A549 (cell line): ENCODE measurements at regions not wholly inside any gene's neighbourhood (a gene's known extent, or its start where the extent isn't known, plus 50 kb on each side); places are given as distances from the start of the nearest gene placed in this dataset.

Experiments used
- ATAC-seq, 2 experiments: fragments of 200-7000 bp in 1 of 2; fragments of >200 bp in 1 of 2; cut with Nextera tagmentation in 1 of 2; cut with Tn5 transposase in 1 of 2; 3 replicates each; pipeline versions ENCODE4 v1.8.0 to v1.9.1; 2018 to 2020; ENCODE audit warnings: mild to moderate bottlenecking in 1 of 2, moderate library complexity in 1 of 2
- CTCF ChIA-PET: fragments of 300-600 bp; sonication (Branson Sonifier 250); formaldehyde crosslinking; extraction: SDS; loops from one replicate; lab custom pipeline; 2021; ENCODE audit warnings: antibody characterized with exemption, inconsistent platforms; lab: Yijun Ruan, JAX
- POLR2A ChIA-PET: fragments of 350-600 bp; formaldehyde crosslinking; extraction: SDS; loops from one replicate; lab custom pipeline; 2021; ENCODE audit warnings: antibody characterized with exemption, inconsistent platforms; lab: Yijun Ruan, JAX
- DNase-seq, 2 experiments: peaks; one replicate each; pipeline versions ENCODE4 v3.0.0 to v3.0.0-alpha.2; 2011 to 2016; ENCODE audit warnings: low read depth in 1 of 2, low spot score in 1 of 2
- FAIRE-seq: peaks from 2 replicates; lab custom pipeline; 2011; peaks lifted over from hg19 to GRCh38; lab: Jason Lieb, UNC
- H3K27ac ChIP-seq, 2 experiments: fragments of >200 bp; sonication (Bioruptor Twin); formaldehyde crosslinking; 3 replicates each; pipeline ENCODE4 v1.5.1; 2016 to 2017
- H3K4me1 ChIP-seq: fragments of >200 bp; sonication (Bioruptor Twin); formaldehyde crosslinking; 3 replicates; pipeline ENCODE4 v1.6.1; 2016
- H3K4me2 ChIP-seq: fragments of >200 bp; sonication (Bioruptor Twin); formaldehyde crosslinking; 3 replicates; pipeline ENCODE4 v1.6.1; 2016
- H3K4me3 ChIP-seq: fragments of >200 bp; sonication (Bioruptor Twin); formaldehyde crosslinking; 3 replicates; pipeline ENCODE4 v1.5.1; 2016
- H3K9me3 ChIP-seq: fragments of >200 bp; sonication (Bioruptor Twin); formaldehyde crosslinking; 3 replicates; pipeline ENCODE4 v1.6.1; 2016
- CBX2 ChIP-seq: fragments of 200-600 bp; sonication (generic); IDR thresholded peaks from 2 replicates; pipeline ENCODE4 v1.6.1; 2016; ENCODE audit warnings: low read depth, mild to moderate bottlenecking, borderline replicate concordance
- CHD4 ChIP-seq: fragments of 200-600 bp; sonication (generic); IDR thresholded peaks from 2 replicates; pipeline ENCODE4 v1.6.1; 2016; ENCODE audit warnings: antibody characterized with exemption, mild to moderate bottlenecking, borderline replicate concordance
- EHF ChIP-seq: fragments of 250-450 bp; sonication (Bioruptor Pico); IDR thresholded peaks from 2 replicates; pipeline ENCODE4 v1.5.0; 2020; ENCODE audit warnings: mild to moderate bottlenecking
- EHMT2 ChIP-seq: fragments of 200-600 bp; sonication (generic); IDR thresholded peaks from 2 replicates; pipeline ENCODE4 v1.6.1; 2016; ENCODE audit warnings: antibody characterized with exemption, low read depth, mild to moderate bottlenecking, moderate library complexity
- ESRRA ChIP-seq: fragments of 150-350 bp; IDR thresholded peaks from 2 replicates; pipeline ENCODE4 v1.6.1; 2014; ENCODE audit warnings: mild to moderate bottlenecking, low read length, borderline replicate concordance
- GATA3 ChIP-seq: IDR thresholded peaks from 2 replicates; pipeline ENCODE4 v1.6.1; 2012; ENCODE audit warnings: borderline replicate concordance
- HES2 ChIP-seq: fragments of >200 bp; sonication (Bioruptor Twin); formaldehyde crosslinking; IDR thresholded peaks from 2 replicates; pipeline ENCODE4 v1.6.1; 2016
- HOXA7 ChIP-seq: fragments of 250-450 bp; sonication (Bioruptor Pico); IDR thresholded peaks from 2 replicates; pipeline ENCODE4 v1.5.0; 2020; ENCODE audit warnings: mild to moderate bottlenecking, moderate library complexity
- HOXB13 ChIP-seq: fragments of 250-450 bp; sonication (Bioruptor Pico); IDR thresholded peaks from 2 replicates; pipeline ENCODE4 v1.5.0; 2020; ENCODE audit warnings: low read depth, mild to moderate bottlenecking, moderate library complexity
- MAFK ChIP-seq: fragments of 450-650 bp; IDR thresholded peaks from 2 replicates; pipeline ENCODE4 v1.6.1; 2014; ENCODE audit not compliant: partially characterized antibody
- MAZ ChIP-seq: fragments of 150-350 bp; IDR thresholded peaks from 2 replicates; pipeline ENCODE4 v1.6.1; 2014; ENCODE audit warnings: antibody characterized with exemption, low read depth, low read length, borderline replicate concordance
- MYC ChIP-seq: IDR thresholded peaks from 2 replicates; pipeline ENCODE4 v1.6.1; 2012; ENCODE audit warnings: mild to moderate bottlenecking, inconsistent platforms, low read length, improper control_type of control experiment, borderline replicate concordance
- NFE2L2 ChIP-seq: fragments of 150-350 bp; conservative IDR thresholded peaks from 2 replicates; pipeline ENCODE4 v1.6.1; 2014; ENCODE audit warnings: low read length
- POLR2A ChIP-seq: IDR thresholded peaks from 2 replicates; pipeline ENCODE4 v1.6.1; 2012; ENCODE audit warnings: mild to moderate bottlenecking, low read length
- POLR2AphosphoS2 ChIP-seq: conservative IDR thresholded peaks from 2 replicates; pipeline ENCODE4 v1.6.1; 2012; ENCODE audit warnings: low read length, improper control_type of control experiment, inconsistent platforms
- RFX5 ChIP-seq: fragments of 450-650 bp; IDR thresholded peaks from 2 replicates; pipeline ENCODE4 v1.7.1; 2014; ENCODE audit warnings: antibody characterized with exemption, mild to moderate bottlenecking, moderate library complexity
- SREBF2 ChIP-seq: fragments of 450-650 bp; IDR thresholded peaks from 2 replicates; pipeline ENCODE4 v1.6.1; 2014; ENCODE audit warnings: mild to moderate bottlenecking, moderate library complexity
- TFCP2L1 ChIP-seq: fragments of 250-450 bp; sonication (Bioruptor Pico); IDR thresholded peaks from 2 replicates; pipeline ENCODE4 v1.5.0; 2021; ENCODE audit warnings: mild to moderate bottlenecking
- ZFP36 ChIP-seq: fragments of 450-650 bp; IDR thresholded peaks from 2 replicates; pipeline ENCODE4 v1.6.1; 2014; ENCODE audit warnings: borderline replicate concordance; ENCODE audit not compliant: partially characterized antibody
- ZNF302 ChIP-seq: fragments of 250-450 bp; sonication (Bioruptor Pico); IDR thresholded peaks from 2 replicates; pipeline ENCODE4 v1.9.0; 2021; ENCODE audit warnings: inconsistent platforms, mild to moderate bottlenecking, moderate library complexity
- WGBS: methylation state at CpG from one replicate; pipeline ENCODE4 v1.1.6; 2017; ENCODE audit errors: missing lambda C conversion rate; 5-methylcytosine and 5-hydroxymethylcytosine counted together
- TF ChIP-seq, protein P1 (sequence below): fragments of 150-350 bp; IDR thresholded peaks from 2 replicates; pipeline ENCODE4 v1.6.1; 2014; ENCODE audit warnings: low read depth, mild to moderate bottlenecking, low read length
- TF ChIP-seq, protein P2 (sequence below): fragments of 450-650 bp; IDR thresholded peaks from 2 replicates; pipeline ENCODE4 v1.6.1; 2014; ENCODE audit warnings: antibody characterized with exemption

DNA sequence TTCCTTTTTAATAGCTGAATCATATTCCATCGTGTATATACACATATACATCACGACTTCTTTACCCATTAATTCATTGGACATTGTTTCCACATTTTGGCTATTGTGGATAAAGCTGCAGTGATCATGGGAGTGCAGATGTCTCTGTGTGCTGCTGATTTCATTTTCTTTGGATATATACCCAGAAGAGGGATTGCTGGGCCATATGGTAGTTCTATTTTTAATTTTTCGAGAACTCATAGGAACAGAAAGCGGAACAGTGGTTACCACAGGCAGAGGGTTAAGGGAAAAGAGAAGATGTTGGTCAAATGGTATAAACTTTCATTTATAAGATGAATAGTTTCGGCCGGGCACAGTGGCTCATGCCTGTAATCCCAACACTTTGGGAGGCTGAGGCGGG lies 187.4 kb upstream of the MYOCD start (continued):
- TF ChIP-seq, protein P1, sequence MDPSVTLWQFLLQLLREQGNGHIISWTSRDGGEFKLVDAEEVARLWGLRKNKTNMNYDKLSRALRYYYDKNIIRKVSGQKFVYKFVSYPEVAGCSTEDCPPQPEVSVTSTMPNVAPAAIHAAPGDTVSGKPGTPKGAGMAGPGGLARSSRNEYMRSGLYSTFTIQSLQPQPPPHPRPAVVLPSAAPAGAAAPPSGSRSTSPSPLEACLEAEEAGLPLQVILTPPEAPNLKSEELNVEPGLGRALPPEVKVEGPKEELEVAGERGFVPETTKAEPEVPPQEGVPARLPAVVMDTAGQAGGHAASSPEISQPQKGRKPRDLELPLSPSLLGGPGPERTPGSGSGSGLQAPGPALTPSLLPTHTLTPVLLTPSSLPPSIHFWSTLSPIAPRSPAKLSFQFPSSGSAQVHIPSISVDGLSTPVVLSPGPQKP = no peak
- TF ChIP-seq, protein P2, sequence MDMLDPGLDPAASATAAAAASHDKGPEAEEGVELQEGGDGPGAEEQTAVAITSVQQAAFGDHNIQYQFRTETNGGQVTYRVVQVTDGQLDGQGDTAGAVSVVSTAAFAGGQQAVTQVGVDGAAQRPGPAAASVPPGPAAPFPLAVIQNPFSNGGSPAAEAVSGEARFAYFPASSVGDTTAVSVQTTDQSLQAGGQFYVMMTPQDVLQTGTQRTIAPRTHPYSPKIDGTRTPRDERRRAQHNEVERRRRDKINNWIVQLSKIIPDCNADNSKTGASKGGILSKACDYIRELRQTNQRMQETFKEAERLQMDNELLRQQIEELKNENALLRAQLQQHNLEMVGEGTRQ = no peak
- TF ChIP-seq EHMT2 (no peak), CHD4 (no peak), HOXB13 (CRISPR knock-in tag) (no peak), MYC (no peak), CBX2 (no peak), MAZ (no peak), HOXA7 (CRISPR knock-in tag) (no peak), HES2 (no peak)
- TF ChIP-seq, all 56 proteins: peak for 0

DNA sequence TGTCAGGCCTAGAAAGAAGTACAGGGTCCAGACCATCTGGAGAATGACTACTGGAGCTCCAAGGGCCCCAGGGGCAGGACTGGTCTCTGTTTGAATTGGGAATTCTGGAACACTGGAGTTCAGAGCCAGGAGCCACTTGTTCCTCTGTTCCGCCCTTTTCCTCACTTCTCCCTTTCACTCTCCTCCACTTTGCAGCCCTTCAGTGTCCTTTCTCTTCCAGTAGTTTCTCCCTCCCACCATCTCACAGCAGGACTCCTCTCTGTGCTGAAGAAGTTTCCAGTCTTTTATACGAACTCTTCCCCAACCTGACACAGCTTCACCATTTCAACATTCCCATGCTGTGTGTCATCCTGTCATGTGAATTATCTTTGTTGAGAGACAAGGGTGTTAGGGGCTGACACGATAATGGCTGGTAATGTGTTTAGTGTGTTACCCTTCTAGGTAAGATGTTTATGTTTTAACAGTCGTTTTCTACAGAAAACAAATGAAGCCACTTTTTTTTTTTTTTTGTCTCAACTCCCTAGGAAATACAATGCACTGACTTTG lies 180.3 kb upstream of the MYOCD start:
- Histone ChIP-seq H3K9me3 (peaks cover 6% of the 10 kb centered on the region; the same call in 1 of the 3 replicates), H3K4me2 (no peak overlapping the region), H3K4me3 (no peak overlapping the region), H3K4me1 (peaks cover 6% of the 10 kb centered on the region; the same call in 2 of the 3 replicates), H3K27ac (peak overlapping the region in 1 of 2 experiments; percentile 13; a peak in 1 of 6 replicates)
- no peak for FAIRE-seq
- no peak for TF ChIP-seq POLR2A
- TF ChIP-seq GATA3 = no peak
- TF ChIP-seq, protein P1 = no peak
- TF ChIP-seq RFX5 = no peak
- no peak for TF ChIP-seq ZFP36
- TF ChIP-seq TFCP2L1 (CRISPR knock-in tag) = no peak
- no peak for TF ChIP-seq ESRRA
- no peak for TF ChIP-seq EHMT2
- no peak for TF ChIP-seq SREBF2
- no peak for TF ChIP-seq MAFK
- TF ChIP-seq POLR2AphosphoS2 = no peak
- 36% methylated on average over 4 of the region's 4 CpGs for WGBS
- DNase-seq = no peak
- POLR2A ChIA-PET = no interaction called here
- no peak for ATAC-seq
- CTCF ChIA-PET = interaction anchor here (0.6 to 1.4 kb wide), 3 partner anchors 46 to 940 kb away, joined by 3 to 4 read pairs (median 3); no protein-coding TSS in a partner anchor

- ATAC-seq (no peak), DNase-seq (no peak), FAIRE-seq (peak; percentile 36)
- 70% methylated on average over 3 of the region's 3 CpGs for WGBS
- Histone ChIP-seq H3K9me3 (no peaks in the 10 kb centered on the region), H3K27ac (no peak overlapping the region), H3K4me3 (no peak overlapping the region), H3K4me2 (no peak overlapping the region), H3K4me1 (peaks cover 6% of the 10 kb centered on the region; the same call in 2 of the 3 replicates)
- POLR2A ChIA-PET = no interaction called here
- TF ChIP-seq EHF (CRISPR knock-in tag) = no peak
- TF ChIP-seq NFE2L2 = no peak
- TF ChIP-seq ZNF302 = no peak
- CTCF ChIA-PET = no interaction called here
Measured at GRCh38 chr17:12489325-12489724, 176.4 kb upstream of the MYOCD start.
